OCI-LY3 (cell line): ENCODE measurements at regions not wholly inside any gene's neighbourhood (a gene's known extent, or its start where the extent isn't known, plus 50 kb on each side); places are given as distances from the start of the nearest gene placed in this dataset.

ENCODE experiments used
- H2AFZ ChIP-seq: fragments of 200-600, 300-600 bp; shearing (Covaris generic); 2 replicates; pipeline ENCODE4 v1.6.0; 2014; ENCODE audit warnings: antibody characterized with exemption, low read depth, low read length
- H3K27ac ChIP-seq: fragments of 200-600, 300-600 bp; sonication (generic); 2 replicates; pipeline ENCODE4 v1.5.1; 2014; ENCODE audit warnings: mild to moderate bottlenecking, low read length, moderate library complexity, mixed read lengths
- H3K27me3 ChIP-seq: fragments of 200-600, 300-600 bp; sonication (generic); 2 replicates; pipeline ENCODE4 v1.6.1; 2014; ENCODE audit warnings: low read depth, low read length, mixed read lengths
- H3K36me3 ChIP-seq: fragments of 200-600, 300-600 bp; sonication (generic); replicated peaks from 2 replicates; pipeline ENCODE3; 2014; ENCODE audit warnings: low read depth, low read length, mixed read lengths
- H3K4me1 ChIP-seq: fragments of 300-600, 200-600 bp; sonication (generic); 2 replicates; pipeline ENCODE4 v1.6.1; 2014; ENCODE audit warnings: low read length, mixed read lengths
- H3K4me2 ChIP-seq: fragments of 200-600, 300-600 bp; sonication (generic); 2 replicates; pipeline ENCODE4 v1.6.1; 2014; ENCODE audit warnings: low read length, mixed read lengths
- H3K4me3 ChIP-seq: fragments of 300-600, 200-600 bp; sonication (generic); 2 replicates; pipeline ENCODE4 v1.5.1; 2014; ENCODE audit warnings: antibody characterized with exemption, mild to moderate bottlenecking, low read length, moderate library complexity
- H3K79me2 ChIP-seq: fragments of 300-600, 200-600 bp; shearing (Covaris generic); 2 replicates; pipeline ENCODE4 v1.6.1; 2014; ENCODE audit warnings: mild to moderate bottlenecking, low read length, mixed read lengths
- H3K9ac ChIP-seq: fragments of 300-600, 200-600 bp; shearing (Covaris generic); 2 replicates; pipeline ENCODE4 v1.6.0; 2014; ENCODE audit warnings: mild to moderate bottlenecking, low read length, moderate library complexity
- H3K9me3 ChIP-seq: fragments of 200-600, 300-600 bp; shearing (Covaris generic); 2 replicates; pipeline ENCODE4 v1.6.1; 2014; ENCODE audit warnings: low read length, mixed read lengths; ENCODE audit not compliant: insufficient read depth
- H4K20me1 ChIP-seq: fragments of 200-600, 300-600 bp; sonication (generic); 2 replicates; pipeline ENCODE4 v1.6.1; 2016; ENCODE audit warnings: low read length, mixed read lengths; ENCODE audit not compliant: insufficient read depth
- CTCF ChIP-seq: fragments of 200-600, 300-600 bp; sonication (generic); IDR thresholded peaks from 2 replicates; pipeline ENCODE4 v1.5.1; 2014; ENCODE audit warnings: antibody characterized with exemption, low read length, low read depth
- EZH2phosphoT487 ChIP-seq: fragments of 200-600 bp; shearing (Covaris generic); IDR thresholded peaks from 2 replicates; pipeline ENCODE4 v1.6.1; 2018; ENCODE audit warnings: antibody characterized with exemption, mixed run types, low read depth

- no peak overlapping the region for H2AFZ ChIP-seq
- H3K27ac ChIP-seq: no peak overlapping the region
- no peak overlapping the region for H3K4me3 ChIP-seq
- H3K4me2 ChIP-seq: no peak overlapping the region
- H3K27me3 ChIP-seq: no peaks in the 10 kb centered on the region
- no peaks in the 10 kb centered on the region for H3K36me3 ChIP-seq
- no peak overlapping the region for H3K9ac ChIP-seq
- no peaks in the 10 kb centered on the region for H3K9me3 ChIP-seq
- H4K20me1 ChIP-seq: no peaks in the 10 kb centered on the region
- H3K4me1 ChIP-seq: no peaks in the 10 kb centered on the region
- H3K79me2 ChIP-seq: no peaks in the 10 kb centered on the region
- no peak for TF ChIP-seq EZH2phosphoT487
Observed at GRCh38 chr4:116705466-116705865, 379.9 kb downstream of the TRAM1L1 start.

DNA sequence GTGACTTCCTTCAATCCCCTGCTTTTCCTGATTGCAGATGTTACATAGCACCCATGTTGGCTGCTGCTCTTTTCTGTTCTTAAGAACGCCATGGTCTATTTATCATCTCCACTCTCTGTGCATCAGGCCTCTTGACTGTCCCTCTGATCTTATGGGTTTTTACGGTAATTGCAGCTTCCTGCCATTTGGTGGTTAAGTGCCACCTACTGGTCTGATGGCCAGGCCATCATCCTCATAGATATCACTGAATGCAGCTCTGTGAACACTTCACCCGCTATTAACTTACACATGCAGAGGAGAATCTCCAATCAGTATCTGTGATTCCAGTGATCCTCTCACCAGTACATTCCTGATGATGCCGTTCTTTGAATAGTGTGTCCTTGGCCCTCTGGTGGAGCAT is 382.4 kb downstream of the TRAM1L1 start:
- Histone ChIP-seq H2AFZ (no peak overlapping the region), H3K9ac (no peak overlapping the region), H3K4me2 (no peak overlapping the region), H3K79me2 (no peaks in the 10 kb centered on the region), H4K20me1 (no peaks in the 10 kb centered on the region), H3K27ac (no peak overlapping the region), H3K27me3 (no peaks in the 10 kb centered on the region), H3K9me3 (no peaks in the 10 kb centered on the region), H3K36me3 (no peaks in the 10 kb centered on the region), H3K4me1 (no peaks in the 10 kb centered on the region), H3K4me3 (no peak overlapping the region)
- TF ChIP-seq CTCF (peak; percentile 56), EZH2phosphoT487 (no peak)

DNA sequence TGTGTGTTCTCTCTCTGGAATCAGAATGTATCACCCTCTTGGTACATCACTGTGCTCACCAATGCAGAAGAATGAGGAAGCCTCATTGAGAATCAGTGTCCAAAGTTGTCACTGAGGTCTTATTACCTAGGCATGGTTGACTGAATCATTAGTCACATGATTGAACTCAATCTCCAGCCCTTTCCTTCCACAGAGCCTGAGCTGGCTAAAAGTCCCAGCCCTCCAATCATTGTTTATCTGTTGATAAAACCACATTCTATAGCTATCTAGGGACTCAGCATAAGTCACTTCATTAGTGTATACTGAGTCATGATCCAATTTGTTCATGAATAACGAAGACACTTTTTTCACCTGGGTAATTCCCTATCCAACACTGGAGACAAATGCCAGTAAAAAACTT is 396.8 kb downstream of the TRAM1L1 start:
- Histone ChIP-seq H3K9ac (no peak overlapping the region), H3K4me1 (no peaks in the 10 kb centered on the region), H3K27me3 (no peaks in the 10 kb centered on the region), H3K27ac (no peak overlapping the region), H2AFZ (no peak overlapping the region), H3K36me3 (no peaks in the 10 kb centered on the region), H4K20me1 (no peaks in the 10 kb centered on the region), H3K9me3 (no peaks in the 10 kb centered on the region), H3K4me2 (no peak overlapping the region), H3K79me2 (no peaks in the 10 kb centered on the region), H3K4me3 (no peak overlapping the region)
- no peak for TF ChIP-seq CTCF
- TF ChIP-seq EZH2phosphoT487: no peak

DNA sequence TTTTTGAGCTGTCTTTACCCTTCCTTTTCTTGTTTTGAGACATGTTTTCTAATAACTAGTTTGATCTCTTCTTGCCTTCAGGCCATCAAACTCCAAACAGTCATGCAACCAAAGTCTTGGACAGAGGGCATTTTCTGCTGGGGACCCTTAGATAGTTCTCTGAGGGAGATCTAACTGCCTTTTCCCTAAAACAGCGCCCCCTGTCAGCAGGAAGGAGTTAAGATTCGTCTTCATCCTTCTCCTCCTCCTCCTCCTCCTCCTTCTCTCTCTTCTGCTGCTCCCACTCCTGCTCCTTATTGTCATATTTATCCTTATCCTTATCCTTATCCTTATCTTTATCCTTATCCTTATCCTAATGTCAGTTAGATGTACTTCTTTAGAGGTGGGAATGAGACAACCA is 417.2 kb downstream of the TRAM1L1 start:
- Histone ChIP-seq H3K9me3 (no peaks in the 10 kb centered on the region), H3K4me3 (no peak overlapping the region), H3K9ac (no peak overlapping the region), H4K20me1 (no peaks in the 10 kb centered on the region), H3K4me2 (no peak overlapping the region), H3K27ac (no peak overlapping the region), H3K79me2 (no peaks in the 10 kb centered on the region), H3K27me3 (no peaks in the 10 kb centered on the region), H3K4me1 (no peaks in the 10 kb centered on the region), H2AFZ (no peak overlapping the region), H3K36me3 (no peaks in the 10 kb centered on the region)
- TF ChIP-seq EZH2phosphoT487: no peak
- TF ChIP-seq CTCF: peak; percentile 35

DNA sequence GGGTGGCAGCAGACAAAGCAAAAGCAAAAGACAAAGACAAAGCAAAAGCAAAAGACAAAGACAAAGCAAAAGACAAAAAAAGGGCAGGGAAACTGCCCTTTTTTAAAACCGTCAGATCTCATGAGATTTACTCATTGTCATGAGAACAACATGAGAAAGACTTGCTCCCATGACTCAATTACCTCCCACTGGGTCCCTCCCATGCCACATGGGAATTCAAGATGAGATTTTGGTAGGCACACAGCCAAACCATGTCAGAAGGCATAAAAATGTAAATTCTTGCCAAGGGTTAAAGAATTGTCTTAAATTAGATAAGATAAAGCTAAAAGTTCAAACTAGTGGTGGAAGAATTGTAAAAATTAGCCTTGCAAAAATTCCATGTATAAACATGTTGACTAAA is 419.7 kb downstream of the TRAM1L1 start:
- Histone ChIP-seq H3K79me2 (no peaks in the 10 kb centered on the region), H3K27ac (no peak overlapping the region), H3K4me3 (no peak overlapping the region), H2AFZ (no peak overlapping the region), H3K9ac (no peak overlapping the region), H3K4me2 (no peak overlapping the region), H3K27me3 (no peaks in the 10 kb centered on the region), H3K4me1 (no peaks in the 10 kb centered on the region), H3K36me3 (no peaks in the 10 kb centered on the region), H3K9me3 (no peaks in the 10 kb centered on the region), H4K20me1 (no peaks in the 10 kb centered on the region)
- no peak for TF ChIP-seq CTCF
- TF ChIP-seq EZH2phosphoT487: no peak
